GM18505 (cell line): ENCODE measurements at regions not wholly inside any gene's neighbourhood (a gene's known extent, or its start where the extent isn't known, plus 50 kb on each side); places are given as distances from the start of the nearest gene placed in this dataset.
"Not testable (repeated sequence)": the region's sequence is repeated elsewhere in the genome, so short reads cannot be mapped to it uniquely, and the experiment has no call there.

ENCODE experiments used
- ATAC-seq: cut with Tn5 transposase; IDR thresholded peaks from one replicate; pipeline ENCODE4 v1.9.1; 2021; ENCODE audit not compliant: unreplicated experiment
- POLR2A ChIP-seq: IDR thresholded peaks from 4 replicates; pipeline ENCODE4 v1.6.1; 2011; ENCODE audit warnings: borderline replicate concordance; ENCODE audit not compliant: insufficient read depth, insufficient read length; ENCODE audit errors: extremely low read depth

- TF ChIP-seq POLR2A: no peak
- no peak for ATAC-seq
Observed at GRCh38 chr2:131635611-131636010, 107.9 kb downstream of the CCDC74A start.

GRCh38 chr2:131636704-131637308 lies 109.1 kb downstream of the CCDC74A start:
- not testable (repeated sequence) for ATAC-seq

GRCh38 chr2:131639001-131639620 lies 111.4 kb downstream of the CCDC74A start:
- not testable (repeated sequence) for ATAC-seq

DNA sequence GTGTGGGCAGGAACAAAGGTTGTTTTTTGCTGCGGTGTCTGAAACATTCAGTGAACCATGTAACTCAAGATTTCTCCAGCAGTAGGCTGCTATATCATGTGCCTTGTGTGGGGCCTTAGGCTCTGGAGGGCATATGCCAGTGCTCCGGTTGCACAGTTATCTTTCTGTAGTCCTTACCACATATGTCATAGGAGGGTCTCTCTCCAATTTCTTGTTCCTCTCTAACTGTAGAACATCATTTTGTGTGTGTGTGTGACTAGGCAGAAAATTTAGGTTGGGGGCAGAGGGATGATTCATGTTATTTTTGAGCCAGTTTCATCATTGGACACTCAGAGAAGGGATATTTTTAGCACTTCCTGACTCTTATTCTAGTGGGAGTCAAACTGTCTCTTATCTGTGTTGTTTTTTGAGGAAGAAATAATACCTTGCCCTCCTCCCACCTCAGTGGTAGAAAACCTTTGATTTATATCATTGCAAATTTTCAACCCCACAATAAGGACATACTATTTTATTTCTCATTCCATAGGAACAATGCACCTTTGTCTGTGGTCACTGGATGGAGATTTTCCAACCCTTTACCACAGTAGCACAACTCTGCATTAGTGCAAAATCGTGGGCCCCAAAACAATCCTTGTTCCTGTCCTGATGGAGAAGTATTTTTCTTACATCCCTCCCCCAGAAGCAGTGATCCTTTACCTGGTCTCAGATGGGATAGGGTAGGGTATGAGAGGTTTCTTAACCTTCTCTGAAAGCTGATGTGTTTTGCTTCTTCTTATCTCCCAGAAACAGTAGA lies 113.9 kb downstream of the CCDC74A start:
- no peak for TF ChIP-seq POLR2A
- ATAC-seq: no peak

DNA sequence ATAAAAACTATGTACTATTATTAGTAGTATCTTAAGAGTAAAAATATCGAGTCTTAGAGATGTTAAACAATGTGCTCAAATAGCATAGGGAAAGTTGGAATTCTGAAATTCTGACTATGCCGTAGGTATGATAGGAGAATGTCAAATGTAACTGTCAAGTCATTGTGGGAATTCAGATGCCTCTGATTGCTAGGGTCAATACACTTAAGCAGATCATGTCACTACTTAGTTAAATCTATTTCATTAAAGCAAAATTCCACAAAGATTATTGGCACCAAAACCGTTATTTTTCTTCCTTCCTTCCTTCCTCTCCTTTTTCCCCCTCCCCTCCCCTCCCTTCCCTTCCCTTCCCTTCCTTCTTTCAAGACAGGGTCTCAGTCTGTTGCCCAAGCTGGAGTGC lies 115.5 kb downstream of the CCDC74A start:
- ATAC-seq: not testable (repeated sequence)

- no peak for ATAC-seq
Observed at GRCh38 chr2:131645177-131645765, 117.6 kb downstream of the CCDC74A start.

DNA sequence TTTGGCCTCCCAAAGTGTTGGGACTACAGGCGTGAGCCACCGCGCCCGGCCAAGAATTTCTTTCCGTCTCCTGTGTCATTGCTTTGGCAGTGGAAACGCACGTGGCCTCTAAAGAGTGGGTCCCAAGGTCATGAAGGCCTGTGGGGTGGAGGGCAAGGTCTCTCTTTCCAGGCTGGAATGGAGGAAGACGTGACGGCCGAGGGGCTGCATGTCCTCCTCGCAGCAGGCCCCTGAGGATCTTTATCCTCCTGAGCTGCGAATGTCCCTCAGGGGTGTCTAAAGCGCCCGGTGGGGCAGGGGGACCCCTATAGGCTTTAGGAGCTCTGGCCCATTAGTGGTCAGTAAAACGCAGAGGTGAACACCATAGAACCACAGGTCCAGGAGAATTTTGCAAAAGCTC lies 118.5 kb downstream of the CCDC74A start:
- ATAC-seq: not testable (repeated sequence)

More at GRCh38 chr2:131645177-131645765, 117.6 kb downstream of the CCDC74A start:
- TF ChIP-seq POLR2A: no peak

- TF ChIP-seq POLR2A: no peak
- ATAC-seq: no peak
Observed at GRCh38 chr2:131646669-131647297, 119.1 kb downstream of the CCDC74A start.

GRCh38 chr2:131648565-131648964 lies 120.9 kb downstream of the CCDC74A start:
- not testable (repeated sequence) for ATAC-seq

DNA sequence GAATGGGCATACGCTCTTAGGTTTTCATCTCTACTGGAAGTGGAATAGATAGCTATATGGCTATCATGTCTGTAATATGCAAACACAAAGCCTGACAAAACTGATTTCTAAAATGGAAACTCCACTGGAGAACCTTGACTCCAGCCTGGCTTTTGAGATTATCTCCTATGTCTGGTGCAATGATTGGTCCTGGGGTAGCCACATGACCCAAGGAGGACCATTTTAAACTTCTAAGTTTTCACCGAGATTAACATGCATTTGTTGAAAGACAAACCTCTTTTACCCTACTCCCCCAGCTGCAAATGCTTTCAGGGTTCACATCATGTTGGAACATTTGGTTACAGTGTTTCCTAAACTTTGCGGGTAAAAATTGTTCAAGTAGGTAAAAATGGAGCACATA lies 124.6 kb downstream of the CCDC74A start:
- ATAC-seq: not testable (repeated sequence)

- ATAC-seq: not testable (repeated sequence)
Observed at GRCh38 chr2:131654107-131654506, 126.4 kb downstream of the CCDC74A start.

DNA sequence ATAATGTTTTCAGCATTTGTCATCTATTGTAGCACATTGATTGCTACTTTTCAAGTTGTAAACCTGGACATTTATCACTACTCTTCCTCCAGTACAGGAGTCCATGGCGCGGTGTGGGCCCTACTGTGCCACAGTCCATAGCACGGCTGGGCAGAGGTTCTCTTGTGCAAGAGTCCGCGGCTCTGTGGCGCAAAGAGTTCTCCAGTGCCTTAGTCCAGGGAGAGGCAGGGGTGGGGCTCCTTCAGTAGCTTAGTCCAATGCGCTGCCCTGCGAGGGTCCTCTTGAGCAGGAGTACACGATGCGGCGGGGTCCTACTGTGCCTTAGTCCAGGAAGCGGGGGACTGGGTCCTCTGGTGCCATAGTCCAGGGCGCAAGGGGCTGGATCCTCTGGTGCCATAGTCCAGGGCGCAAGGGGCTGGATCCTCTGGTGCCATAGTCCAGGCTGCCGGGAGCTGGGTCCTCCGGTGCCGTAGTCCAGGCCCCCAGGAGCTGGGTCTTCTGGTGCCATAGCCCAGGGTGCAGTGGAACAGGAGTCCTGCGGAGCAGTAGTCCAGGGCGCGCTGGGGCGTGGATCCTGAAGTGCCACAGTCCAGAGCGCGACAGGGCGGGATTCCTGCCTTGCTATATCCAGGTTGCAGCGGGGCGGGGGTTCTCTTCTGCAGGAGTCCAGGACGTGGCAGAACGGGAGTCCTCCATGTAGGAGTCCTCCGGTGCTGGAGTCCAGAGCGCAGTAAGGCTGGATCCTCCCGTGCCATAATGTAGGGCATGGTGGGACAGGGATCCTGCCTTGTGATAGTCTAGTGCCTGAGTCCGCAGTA lies 129.3 kb downstream of the CCDC74A start:
- no peak for TF ChIP-seq POLR2A
- no peak for ATAC-seq
